Naive B cell (primary cell): ENCODE measurements at regions not wholly inside any gene's neighbourhood (a gene's known extent, or its start where the extent isn't known, plus 50 kb on each side); places are given as distances from the start of the nearest gene placed in this dataset.
A peak's percentile ranks its signal among the peaks of the same experiment; 100 is the strongest.
"Not testable (repeated sequence)": the region's sequence is repeated elsewhere in the genome, so short reads cannot be mapped to it uniquely, and the experiment has no call there.

Experiments
- ATAC-seq, 2 donors: fragments of 150-1000 bp; cut with Tn5 transposase; 2 replicates each; pipeline ENCODE4 v1.10.0; 2021; ENCODE audit warnings: low read depth in 2 of 2, mild to moderate bottlenecking in 2 of 2, moderate library complexity in 2 of 2
- DNase-seq: peaks from one replicate; pipeline ENCODE4 v3.0.0; 2022
- H3K27ac Mint-ChIP-seq, 6 donors: one replicate each; pipeline ENCODE4 v1.8.0; 2020 to 2022; ENCODE audit warnings: mild to moderate bottlenecking in 6 of 6, mixed read lengths in 6 of 6, moderate library complexity in 5 of 6, inconsistent platforms in 2 of 6
- H3K27me3 Mint-ChIP-seq, 3 donors: one replicate each; pipeline ENCODE4 v1.8.0; 2021 to 2022; ENCODE audit warnings: mixed read lengths in 3 of 3, mild to moderate bottlenecking in 1 of 3
- H3K36me3 Mint-ChIP-seq, 2 donors: one replicate each; pipeline ENCODE4 v1.8.0; 2020 to 2022; ENCODE audit warnings: mixed read lengths in 2 of 2, inconsistent platforms in 1 of 2, mild to moderate bottlenecking in 1 of 2
- H3K4me1 Mint-ChIP-seq, 3 donors: one replicate each; pipeline ENCODE4 v1.8.0; 2020 to 2022; ENCODE audit warnings: mixed read lengths in 3 of 3, inconsistent platforms in 1 of 3, mild to moderate bottlenecking in 1 of 3, moderate library complexity in 1 of 3
- H3K4me3 Mint-ChIP-seq, 8 donors: one replicate each; pipeline ENCODE4 v1.8.0; 2020 to 2022; ENCODE audit warnings: mild to moderate bottlenecking in 8 of 8, mixed read lengths in 8 of 8, moderate library complexity in 8 of 8, inconsistent platforms in 2 of 8
- H3K9me3 Mint-ChIP-seq, 7 donors: one replicate each; pipeline ENCODE4 v1.8.0; 2020 to 2022; ENCODE audit warnings: mixed read lengths in 7 of 7, mild to moderate bottlenecking in 5 of 7, inconsistent platforms in 2 of 7, moderate library complexity in 1 of 7

GRCh38 chrX:470686-471085 lies 84.0 kb upstream of the PPP2R3B start:
- peaks cover 5 to 26% (median 12%) of the 10 kb centered on the region in 7 donors for H3K9me3 Mint-ChIP-seq
- peaks cover 0 to 5% (median 0%) of the 10 kb centered on the region in 3 donors for H3K27me3 Mint-ChIP-seq
- H3K4me1 Mint-ChIP-seq: no peaks in the 10 kb centered on the region
- H3K27ac Mint-ChIP-seq: no peak overlapping the region
- no peak overlapping the region for H3K4me3 Mint-ChIP-seq
- peaks cover 0 to 6% of the 10 kb centered on the region in 2 donors for H3K36me3 Mint-ChIP-seq
- DNase-seq: no peak
- no peak for ATAC-seq

GRCh38 chrX:471281-471680 lies 84.6 kb upstream of the PPP2R3B start:
- no peak for ATAC-seq
- no peak overlapping the region for H3K4me3 Mint-ChIP-seq

GRCh38 chrX:472275-472674 lies 85.6 kb upstream of the PPP2R3B start:
- H3K4me1 Mint-ChIP-seq, DNase-seq, H3K27me3 Mint-ChIP-seq, H3K4me3 Mint-ChIP-seq, ATAC-seq, H3K36me3 Mint-ChIP-seq: not testable (repeated sequence)
- peaks cover 5 to 23% (median 12%) of the 10 kb centered on the region in 7 donors for H3K9me3 Mint-ChIP-seq
- H3K27ac Mint-ChIP-seq: peak overlapping the region in 1 of 6 donors; percentile 64

More at GRCh38 chrX:471281-471680, 84.6 kb upstream of the PPP2R3B start:
- Mint-ChIP-seq H3K4me1 (no peaks in the 10 kb centered on the region), H3K27me3 (peaks cover 0 to 5% (median 0%) of the 10 kb centered on the region in 3 donors), H3K27ac (no peak overlapping the region), H3K36me3 (peaks cover 0 to 6% of the 10 kb centered on the region in 2 donors), H3K9me3 (peaks cover 5 to 23% (median 12%) of the 10 kb centered on the region in 7 donors)
- no peak for DNase-seq

- Mint-ChIP-seq H3K27ac (no peak overlapping the region), H3K36me3 (peaks cover 0 to 6% of the 10 kb centered on the region in 2 donors), H3K4me3 (no peak overlapping the region), H3K27me3 (peaks cover 0 to 5% (median 0%) of the 10 kb centered on the region in 3 donors), H3K4me1 (no peaks in the 10 kb centered on the region), H3K9me3 (peaks cover 5 to 20% (median 8%) of the 10 kb centered on the region in 7 donors)
- no peak for ATAC-seq
- DNase-seq: no peak
Observed at GRCh38 chrX:475926-476723, 89.4 kb upstream of the PPP2R3B start.

- DNase-seq: no peak
- Mint-ChIP-seq H3K4me1 (no peaks in the 10 kb centered on the region), H3K9me3 (peaks cover 5 to 17% (median 8%) of the 10 kb centered on the region in 7 donors), H3K27ac (no peak overlapping the region), H3K36me3 (peaks cover 0 to 6% of the 10 kb centered on the region in 2 donors), H3K27me3 (peaks cover 0 to 5% (median 0%) of the 10 kb centered on the region in 3 donors), H3K4me3 (no peak overlapping the region)
- ATAC-seq: no peak
Observed at GRCh38 chrX:476724-477075, 90.0 kb upstream of the PPP2R3B start.

GRCh38 chrX:477441-478012 lies 90.8 kb upstream of the PPP2R3B start:
- no peak overlapping the region for H3K27ac Mint-ChIP-seq
- peaks cover 0 to 6% of the 10 kb centered on the region in 2 donors for H3K36me3 Mint-ChIP-seq
- H3K4me3 Mint-ChIP-seq: no peak overlapping the region
- no peak for ATAC-seq
- H3K9me3 Mint-ChIP-seq: peaks cover 5 to 14% (median 10%) of the 10 kb centered on the region in 7 donors
- no peaks in the 10 kb centered on the region for H3K27me3 Mint-ChIP-seq
- no peaks in the 10 kb centered on the region for H3K4me1 Mint-ChIP-seq
- no peak for DNase-seq

- no peaks in the 10 kb centered on the region for H3K27me3 Mint-ChIP-seq
- no peak overlapping the region for H3K27ac Mint-ChIP-seq
- no peak overlapping the region for H3K4me3 Mint-ChIP-seq
- no peaks in the 10 kb centered on the region for H3K4me1 Mint-ChIP-seq
- DNase-seq (no peak), ATAC-seq (no peak)
- no peaks in the 10 kb centered on the region for H3K36me3 Mint-ChIP-seq
- peaks cover 4 to 12% (median 9%) of the 10 kb centered on the region in 7 donors for H3K9me3 Mint-ChIP-seq
Observed at GRCh38 chrX:479273-479981, 92.7 kb upstream of the PPP2R3B start.

- ATAC-seq: no peak
- no peaks in the 10 kb centered on the region for H3K4me1 Mint-ChIP-seq
- H3K9me3 Mint-ChIP-seq: peaks cover 4 to 16% (median 8%) of the 10 kb centered on the region in 7 donors
- no peak overlapping the region for H3K27ac Mint-ChIP-seq
- no peaks in the 10 kb centered on the region for H3K36me3 Mint-ChIP-seq
- H3K4me3 Mint-ChIP-seq: no peak overlapping the region
- DNase-seq: no peak
- no peaks in the 10 kb centered on the region for H3K27me3 Mint-ChIP-seq
Observed at GRCh38 chrX:480861-481417, 94.2 kb upstream of the PPP2R3B start.

GRCh38 chrX:482192-482701 lies 95.5 kb upstream of the PPP2R3B start:
- H3K27ac Mint-ChIP-seq: no peak overlapping the region
- no peaks in the 10 kb centered on the region for H3K4me1 Mint-ChIP-seq
- DNase-seq (no peak), ATAC-seq (no peak)
- H3K9me3 Mint-ChIP-seq: peaks cover 5 to 21% (median 11%) of the 10 kb centered on the region in 7 donors
- no peaks in the 10 kb centered on the region for H3K27me3 Mint-ChIP-seq
- no peak overlapping the region for H3K4me3 Mint-ChIP-seq
- H3K36me3 Mint-ChIP-seq: no peaks in the 10 kb centered on the region

- H3K9me3 Mint-ChIP-seq: peaks cover 5 to 21% (median 11%) of the 10 kb centered on the region in 7 donors
- ATAC-seq (no peak), DNase-seq (no peak)
- no peak overlapping the region for H3K4me3 Mint-ChIP-seq
- no peaks in the 10 kb centered on the region for H3K36me3 Mint-ChIP-seq
- no peak overlapping the region for H3K27ac Mint-ChIP-seq
- no peaks in the 10 kb centered on the region for H3K4me1 Mint-ChIP-seq
- H3K27me3 Mint-ChIP-seq: peaks cover 0 to 5% (median 0%) of the 10 kb centered on the region in 3 donors
Observed at GRCh38 chrX:482702-483203, 96.0 kb upstream of the PPP2R3B start.

- Mint-ChIP-seq H3K36me3 (no peaks in the 10 kb centered on the region), H3K4me1 (no peaks in the 10 kb centered on the region), H3K27ac (no peak overlapping the region), H3K27me3 (peaks cover 0 to 10% (median 0%) of the 10 kb centered on the region in 3 donors), H3K4me3 (no peak overlapping the region), H3K9me3 (peaks cover 5 to 21% (median 10%) of the 10 kb centered on the region in 7 donors)
- DNase-seq (no peak), ATAC-seq (no peak)
Observed at GRCh38 chrX:485368-485767, 98.7 kb upstream of the PPP2R3B start.

GRCh38 chrX:486325-486724 lies 99.6 kb upstream of the PPP2R3B start:
- H3K4me1 Mint-ChIP-seq: no peaks in the 10 kb centered on the region
- ATAC-seq (no peak), DNase-seq (no peak)
- H3K27ac Mint-ChIP-seq: no peak overlapping the region
- H3K4me3 Mint-ChIP-seq: no peak overlapping the region
- peaks cover 3 to 21% (median 10%) of the 10 kb centered on the region in 7 donors for H3K9me3 Mint-ChIP-seq
- no peaks in the 10 kb centered on the region for H3K36me3 Mint-ChIP-seq
- peaks cover 0 to 10% (median 0%) of the 10 kb centered on the region in 3 donors for H3K27me3 Mint-ChIP-seq

- Mint-ChIP-seq H3K27ac (peak overlapping the region in 1 of 6 donors; percentile 58), H3K4me3 (no peak overlapping the region)
Observed at GRCh38 chrX:487836-488235, 101.1 kb upstream of the PPP2R3B start.

More at GRCh38 chrX:487836-488235, 101.1 kb upstream of the PPP2R3B start:
- H3K27me3 Mint-ChIP-seq: peaks cover 0 to 10% (median 0%) of the 10 kb centered on the region in 3 donors
- no peaks in the 10 kb centered on the region for H3K4me1 Mint-ChIP-seq
- no peak for DNase-seq
- peaks cover 0 to 13% (median 6%) of the 10 kb centered on the region in 7 donors for H3K9me3 Mint-ChIP-seq
- no peaks in the 10 kb centered on the region for H3K36me3 Mint-ChIP-seq
- ATAC-seq: no peak
